ENCODE measurements at regions not wholly inside any gene's neighbourhood (a gene's known extent, or its start where the extent isn't known, plus 50 kb on each side); places are given as distances from the start of the nearest gene placed in this dataset.

GRCh38 chr3:168155303-168155702 lies 59.6 kb upstream of the GOLIM4 start:
- no peak for DNase-seq (ENCODE audit: low spot score)

DNA sequence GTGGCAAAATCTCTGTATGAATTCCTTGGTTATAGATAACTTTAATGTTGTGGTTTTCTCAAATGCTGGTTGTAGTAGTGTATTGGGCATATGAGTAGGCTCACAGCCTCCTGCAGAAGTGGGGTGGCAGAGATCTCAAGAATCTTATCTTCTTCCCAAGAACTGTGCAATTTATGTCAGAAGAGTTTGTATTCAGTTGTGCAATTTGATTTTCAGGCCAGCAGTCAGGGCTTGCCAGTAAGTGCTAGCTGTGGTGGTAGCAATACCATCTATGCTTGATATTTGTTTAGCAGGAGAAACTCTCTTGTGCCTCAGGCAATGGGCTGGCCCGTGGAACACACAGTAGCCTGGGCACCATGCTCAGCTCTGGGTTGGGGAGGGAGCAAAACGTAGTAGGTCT lies 58.4 kb upstream of the GOLIM4 start:
- no peak for DNase-seq (ENCODE audit: low spot score)

GRCh38 chr3:168152149-168152548 lies 56.4 kb upstream of the GOLIM4 start:
- no peak for DNase-seq (ENCODE audit: low spot score)
